ENCODE measurements at regions not wholly inside any gene's neighbourhood (a gene's known extent, or its start where the extent isn't known, plus 50 kb on each side); places are given as distances from the start of the nearest gene placed in this dataset.
"Not testable (repeated sequence)": the region's sequence is repeated elsewhere in the genome, so short reads cannot be mapped to it uniquely, and the experiment has no call there.

- Mint-ChIP-seq H3K27me3 (no peaks in the 10 kb centered on the region), H3K27ac (no peak overlapping the region), H3K4me3 (no peak overlapping the region), H3K36me3 (no peaks in the 10 kb centered on the region), H3K9me3 (peaks cover 0 to 5% (median 0%) of the 10 kb centered on the region in 7 donors), H3K4me1 (no peaks in the 10 kb centered on the region)
- ATAC-seq (ENCODE audit: low read depth in 2 of 2) (no peak), DNase-seq (no peak)
Measured at GRCh38 chr6:86331919-86332318, 605.4 kb upstream of the HTR1E start.

DNA sequence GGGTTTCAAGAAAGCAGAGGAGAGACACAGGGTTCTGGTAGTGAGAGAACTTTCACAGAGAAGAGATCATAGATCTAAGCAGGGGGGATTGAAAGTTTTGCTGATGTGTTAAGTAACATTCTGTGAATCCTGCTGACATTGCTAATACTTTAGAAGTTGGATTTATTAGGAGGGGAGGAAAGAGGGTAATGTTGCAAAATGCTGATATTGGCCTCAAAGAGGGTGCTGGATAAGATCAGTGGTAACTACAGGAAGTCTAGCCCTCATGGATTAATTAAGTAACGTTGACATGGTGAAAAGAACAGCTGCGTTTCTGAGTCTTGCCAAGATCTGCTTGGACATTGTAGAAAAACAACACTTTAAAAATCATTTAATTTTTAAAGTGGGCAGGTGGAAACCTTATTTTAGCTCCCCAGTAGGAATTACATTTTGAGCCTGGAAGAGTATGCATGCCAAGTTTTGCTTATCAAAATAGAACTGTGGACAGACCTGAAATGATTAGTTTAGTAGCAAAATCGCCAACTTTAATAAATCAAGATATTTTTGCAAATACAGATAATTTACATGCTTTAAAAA lies 606.0 kb upstream of the HTR1E start:
- H3K27me3 Mint-ChIP-seq, result no peaks in the 10 kb centered on the region

GRCh38 chr6:86306210-86306609 lies 631.1 kb upstream of the HTR1E start:
- ATAC-seq (ENCODE audit: low read depth in 2 of 2), result no peak
- no peak for DNase-seq
- H3K36me3 Mint-ChIP-seq, result no peaks in the 10 kb centered on the region
- no peaks in the 10 kb centered on the region for H3K4me1 Mint-ChIP-seq
- H3K27me3 Mint-ChIP-seq, result no peaks in the 10 kb centered on the region
- H3K27ac Mint-ChIP-seq, result no peak overlapping the region
- H3K9me3 Mint-ChIP-seq, result peaks cover 3 to 29% (median 13%) of the 10 kb centered on the region in 7 donors
- H3K4me3 Mint-ChIP-seq, result no peak overlapping the region

More for the DNA sequence above, 606.0 kb upstream of the HTR1E start:
- Mint-ChIP-seq H3K4me1 (no peaks in the 10 kb centered on the region), H3K36me3 (no peaks in the 10 kb centered on the region), H3K27ac (no peak overlapping the region), H3K9me3 (peaks cover 0 to 5% (median under 1%) of the 10 kb centered on the region in 7 donors), H3K4me3 (no peak overlapping the region)
- DNase-seq, result no peak
- no peak for ATAC-seq (ENCODE audit: low read depth in 2 of 2)

DNA sequence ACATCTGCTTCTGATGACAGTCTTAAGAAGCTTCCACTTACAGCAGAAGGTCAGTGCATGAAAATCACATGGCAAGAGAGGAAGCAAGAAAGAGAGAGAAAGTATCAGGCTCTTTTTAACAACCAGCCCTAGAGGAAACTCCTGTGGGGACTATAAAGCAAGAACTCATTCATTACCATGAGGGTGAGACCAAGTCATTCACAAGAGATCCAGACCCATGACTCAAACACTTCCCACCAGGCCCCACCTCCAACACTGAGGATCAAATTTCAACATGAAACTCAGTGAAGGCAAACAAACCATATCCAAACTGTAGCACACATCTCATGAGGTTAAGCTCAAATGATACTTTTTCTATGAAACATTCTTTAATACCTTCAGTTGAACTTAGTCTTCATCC lies 643.2 kb upstream of the SYNCRIP start:
- Mint-ChIP-seq H3K9me3 (peaks cover 5 to 20% (median 11%) of the 10 kb centered on the region in 7 donors), H3K4me1 (no peaks in the 10 kb centered on the region), H3K27me3 (no peaks in the 10 kb centered on the region), H3K27ac (no peak overlapping the region), H3K36me3 (no peaks in the 10 kb centered on the region), H3K4me3 (no peak overlapping the region)
- DNase-seq, result no peak
- ATAC-seq (ENCODE audit: low read depth in 2 of 2), result no peak

GRCh38 chr6:86284809-86285480 lies 642.3 kb upstream of the SYNCRIP start:
- not testable (repeated sequence) for H3K27me3 Mint-ChIP-seq; ATAC-seq (ENCODE audit: low read depth in 2 of 2)
- H3K9me3 Mint-ChIP-seq, result peaks cover 5 to 20% (median 11%) of the 10 kb centered on the region in 7 donors

GRCh38 chr6:86283596-86283995 lies 640.9 kb upstream of the SYNCRIP start:
- H3K36me3 Mint-ChIP-seq; H3K4me1 Mint-ChIP-seq; DNase-seq; H3K4me3 Mint-ChIP-seq; ATAC-seq (ENCODE audit: low read depth in 2 of 2); H3K27ac Mint-ChIP-seq; H3K27me3 Mint-ChIP-seq: not testable (repeated sequence)
- peaks cover 5 to 21% (median 11%) of the 10 kb centered on the region in 7 donors for H3K9me3 Mint-ChIP-seq

More at GRCh38 chr6:86284809-86285480, 642.3 kb upstream of the SYNCRIP start:
- H3K27ac Mint-ChIP-seq, DNase-seq, H3K4me1 Mint-ChIP-seq, H3K4me3 Mint-ChIP-seq, H3K36me3 Mint-ChIP-seq: not testable (repeated sequence)

DNA sequence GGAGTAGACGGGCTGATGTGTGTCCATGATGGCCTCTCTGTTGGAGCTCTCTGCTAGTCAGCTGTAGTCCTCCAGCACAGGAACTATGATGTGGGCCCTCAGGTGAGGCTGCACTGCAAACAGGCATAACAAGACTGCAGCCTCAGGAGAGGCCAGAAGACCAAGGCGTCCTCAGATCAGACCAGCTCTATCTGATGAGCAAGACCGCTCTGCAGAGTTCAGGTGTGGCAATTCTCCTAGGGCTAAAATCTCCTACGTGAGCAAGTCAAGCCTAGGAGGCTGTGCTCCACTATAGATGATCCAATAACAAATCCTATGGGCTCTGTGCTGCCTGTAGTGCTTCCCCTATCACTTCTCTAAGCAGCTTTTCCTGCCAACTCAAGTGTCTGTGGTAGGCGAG lies 633.4 kb upstream of the SYNCRIP start:
- Mint-ChIP-seq H3K9me3 (peaks cover 0 to 16% (median 7%) of the 10 kb centered on the region in 7 donors), H3K27ac (no peak overlapping the region), H3K27me3 (no peaks in the 10 kb centered on the region), H3K4me3 (no peak overlapping the region), H3K4me1 (no peaks in the 10 kb centered on the region), H3K36me3 (no peaks in the 10 kb centered on the region)
- no peak for ATAC-seq (ENCODE audit: low read depth in 2 of 2)
- DNase-seq, result no peak

GRCh38 chr6:86273936-86274335 lies 631.2 kb upstream of the SYNCRIP start:
- Mint-ChIP-seq H3K36me3 (no peaks in the 10 kb centered on the region), H3K9me3 (peaks cover 0 to 18% (median 7%) of the 10 kb centered on the region in 7 donors), H3K27me3 (no peaks in the 10 kb centered on the region), H3K4me1 (no peaks in the 10 kb centered on the region), H3K4me3 (no peak overlapping the region), H3K27ac (no peak overlapping the region)
- ATAC-seq (ENCODE audit: low read depth in 2 of 2), result no peak
- no peak for DNase-seq

GRCh38 chr6:86256615-86257187 lies 614.0 kb upstream of the SYNCRIP start:
- no peak for DNase-seq
- H3K27me3 Mint-ChIP-seq, result no peaks in the 10 kb centered on the region
- peaks cover 0 to 13% (median 6%) of the 10 kb centered on the region in 7 donors for H3K9me3 Mint-ChIP-seq
- H3K4me3 Mint-ChIP-seq, result no peak overlapping the region
- H3K27ac Mint-ChIP-seq, result no peak overlapping the region
- no peaks in the 10 kb centered on the region for H3K4me1 Mint-ChIP-seq
- ATAC-seq (ENCODE audit: low read depth in 2 of 2), result no peak
- no peaks in the 10 kb centered on the region for H3K36me3 Mint-ChIP-seq

- no peaks in the 10 kb centered on the region for H3K4me1 Mint-ChIP-seq
Measured at GRCh38 chr6:86255973-86256372, 613.3 kb upstream of the SYNCRIP start.

GRCh38 chr6:86251106-86251505 lies 608.4 kb upstream of the SYNCRIP start:
- no peaks in the 10 kb centered on the region for H3K4me1 Mint-ChIP-seq
- H3K27ac Mint-ChIP-seq, result no peak overlapping the region
- DNase-seq, result no peak
- H3K36me3 Mint-ChIP-seq, result no peaks in the 10 kb centered on the region
- H3K27me3 Mint-ChIP-seq, result no peaks in the 10 kb centered on the region
- peaks cover 0 to 13% (median 7%) of the 10 kb centered on the region in 7 donors for H3K9me3 Mint-ChIP-seq
- H3K4me3 Mint-ChIP-seq, result no peak overlapping the region
- ATAC-seq (ENCODE audit: low read depth in 2 of 2), result no peak

More at GRCh38 chr6:86255973-86256372, 613.3 kb upstream of the SYNCRIP start:
- H3K27me3 Mint-ChIP-seq, result no peaks in the 10 kb centered on the region
- H3K4me3 Mint-ChIP-seq, result no peak overlapping the region
- ATAC-seq (ENCODE audit: low read depth in 2 of 2), result no peak
- DNase-seq, result no peak
- no peak overlapping the region for H3K27ac Mint-ChIP-seq
- H3K9me3 Mint-ChIP-seq, result peaks cover 0 to 13% (median 7%) of the 10 kb centered on the region in 7 donors
- no peaks in the 10 kb centered on the region for H3K36me3 Mint-ChIP-seq

GRCh38 chr6:86217906-86218305 lies 575.2 kb upstream of the SYNCRIP start:
- ATAC-seq (ENCODE audit: low read depth in 2 of 2), result no peak
- H3K27ac Mint-ChIP-seq, result no peak overlapping the region
- H3K4me3 Mint-ChIP-seq, result no peak overlapping the region
- H3K4me1 Mint-ChIP-seq, result no peaks in the 10 kb centered on the region
- H3K27me3 Mint-ChIP-seq, result no peaks in the 10 kb centered on the region
- DNase-seq, result no peak
- no peaks in the 10 kb centered on the region for H3K36me3 Mint-ChIP-seq
- peaks cover 0 to 14% (median 2%) of the 10 kb centered on the region in 7 donors for H3K9me3 Mint-ChIP-seq

DNA sequence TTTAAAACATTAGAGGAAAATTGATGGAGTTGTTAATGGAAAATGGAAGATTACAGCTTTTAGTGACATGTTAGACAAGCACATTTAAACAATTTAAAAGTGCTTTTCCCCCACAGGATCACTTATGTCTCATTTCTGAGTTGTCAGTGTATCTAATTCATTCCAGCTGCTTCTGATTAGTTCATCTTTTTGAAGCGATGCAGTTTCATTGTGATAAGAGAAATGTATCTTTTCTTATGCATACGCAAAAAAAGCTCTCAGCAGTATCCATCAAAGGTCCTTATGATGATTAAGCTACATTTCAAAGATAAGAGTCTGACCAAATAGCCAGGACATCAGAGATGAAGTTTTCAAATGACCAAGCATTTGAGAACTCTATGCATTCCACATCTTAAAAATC lies 572.6 kb upstream of the SYNCRIP start:
- Mint-ChIP-seq H3K9me3 (peaks cover 0 to 8% (median 4%) of the 10 kb centered on the region in 7 donors), H3K4me1 (no peaks in the 10 kb centered on the region), H3K27ac (no peak overlapping the region), H3K36me3 (no peaks in the 10 kb centered on the region), H3K4me3 (no peak overlapping the region), H3K27me3 (no peaks in the 10 kb centered on the region)
- ATAC-seq (ENCODE audit: low read depth in 2 of 2), result no peak
- no peak for DNase-seq

- no peak for ATAC-seq (ENCODE audit: low read depth in 2 of 2)
- no peak for DNase-seq
- Mint-ChIP-seq H3K36me3 (no peaks in the 10 kb centered on the region), H3K9me3 (peaks cover 2 to 12% (median 5%) of the 10 kb centered on the region in 7 donors), H3K27ac (no peak overlapping the region), H3K4me3 (no peak overlapping the region), H3K27me3 (no peaks in the 10 kb centered on the region), H3K4me1 (no peaks in the 10 kb centered on the region)
Measured at GRCh38 chr6:86205980-86206379, 563.3 kb upstream of the SYNCRIP start.
